Thoracic aorta (tissue), 2 donors: ENCODE measurements at regions not wholly inside any gene's neighbourhood (a gene's known extent, or its start where the extent isn't known, plus 50 kb on each side); places are given as distances from the start of the nearest gene placed in this dataset.

ENCODE experiments used
- ATAC-seq: fragments of 150-250 bp; one replicate; pipeline ENCODE4 v1.8.0; 2017; ENCODE audit warnings: low read depth; ENCODE audit not compliant: insufficient number of reproducible peaks, low FRiP score
- DNase-seq: peaks from one replicate; pipeline ENCODE4 v3.0.0-alpha.2; 2020; ENCODE audit warnings: low spot score
- H3K27ac ChIP-seq, 2 donors: fragments of 200-600 bp; sonication (generic); 1 replicate in 1 of 2; 2 replicates in 1 of 2; pipeline ENCODE4 v1.5.1; 2016; ENCODE audit warnings: mild to moderate bottlenecking in 2 of 2, moderate library complexity in 2 of 2
- H3K27me3 ChIP-seq: fragments of 200-600 bp; sonication (generic); replicated peaks from 2 replicates; pipeline ENCODE4 v1.6.0; 2016; ENCODE audit warnings: mild to moderate bottlenecking; ENCODE audit not compliant: insufficient read depth
- H3K36me3 ChIP-seq: fragments of 200-600 bp; sonication (generic); one replicate; pipeline ENCODE4 v1.5.1; 2016
- H3K4me1 ChIP-seq, 2 donors: fragments of 200-600 bp; sonication (generic); 1 replicate in 1 of 2; 2 replicates in 1 of 2; pipeline versions ENCODE4 v1.5.1 to v1.6.0; 2016; ENCODE audit warnings: low read depth in 2 of 2, mild to moderate bottlenecking in 1 of 2; ENCODE audit not compliant: control insufficient read depth in 1 of 2
- H3K4me3 ChIP-seq: fragments of 200-600 bp; sonication (generic); 2 replicates; pipeline ENCODE4 v1.5.1; 2016; ENCODE audit warnings: mild to moderate bottlenecking
- H3K9me3 ChIP-seq: fragments of 200-600 bp; sonication (generic); 2 replicates; pipeline ENCODE4 v1.5.1; 2016
- CTCF ChIP-seq: fragments of 200-600 bp; sonication (generic); IDR thresholded peaks from one replicate; pipeline ENCODE4 v1.5.1; 2019; ENCODE audit warnings: antibody characterized with exemption

- no peak for TF ChIP-seq CTCF
- ATAC-seq (no peak), DNase-seq (no peak)
- Histone ChIP-seq H3K4me3 (no peak overlapping the region), H3K36me3 (no peaks in the 10 kb centered on the region), H3K4me1 (no peaks in the 10 kb centered on the region), H3K27me3 (no peaks in the 10 kb centered on the region), H3K9me3 (no peaks in the 10 kb centered on the region), H3K27ac (no peak overlapping the region)
Measured at GRCh38 chr16:59478838-59479237, 744.7 kb upstream of the GOT2 start.

- DNase-seq (no peak), ATAC-seq (no peak)
- no peaks in the 10 kb centered on the region for H3K27me3 ChIP-seq
- no peaks in the 10 kb centered on the region for H3K9me3 ChIP-seq
- H3K27ac ChIP-seq = no peak overlapping the region
- H3K4me3 ChIP-seq = no peak overlapping the region
- H3K4me1 ChIP-seq = no peaks in the 10 kb centered on the region
- H3K36me3 ChIP-seq = no peaks in the 10 kb centered on the region
- no peak for TF ChIP-seq CTCF
Measured at GRCh38 chr16:59470556-59470955, 736.4 kb upstream of the GOT2 start.

- ATAC-seq (no peak), DNase-seq (no peak)
- Histone ChIP-seq H3K4me3 (no peak overlapping the region), H3K27ac (no peak overlapping the region), H3K4me1 (no peaks in the 10 kb centered on the region), H3K36me3 (no peaks in the 10 kb centered on the region), H3K27me3 (no peaks in the 10 kb centered on the region), H3K9me3 (no peaks in the 10 kb centered on the region)
- TF ChIP-seq CTCF = no peak
Measured at GRCh38 chr16:59469266-59469665, 735.1 kb upstream of the GOT2 start.

GRCh38 chr16:59463776-59464175 is 729.7 kb upstream of the GOT2 start:
- ATAC-seq (no peak), DNase-seq (no peak)
- no peaks in the 10 kb centered on the region for H3K4me1 ChIP-seq
- TF ChIP-seq CTCF = no peak
- H3K27me3 ChIP-seq = no peaks in the 10 kb centered on the region
- no peaks in the 10 kb centered on the region for H3K36me3 ChIP-seq
- H3K9me3 ChIP-seq = no peaks in the 10 kb centered on the region
- no peak overlapping the region for H3K4me3 ChIP-seq
- no peak overlapping the region for H3K27ac ChIP-seq

GRCh38 chr16:59459806-59460205 is 725.7 kb upstream of the GOT2 start:
- no peak overlapping the region for H3K4me3 ChIP-seq
- no peak for DNase-seq
- TF ChIP-seq CTCF = no peak
- no peaks in the 10 kb centered on the region for H3K4me1 ChIP-seq
- no peaks in the 10 kb centered on the region for H3K27me3 ChIP-seq
- H3K9me3 ChIP-seq = no peaks in the 10 kb centered on the region
- ATAC-seq = no peak
- no peak overlapping the region for H3K27ac ChIP-seq
- H3K36me3 ChIP-seq = no peaks in the 10 kb centered on the region
